NCI-H146 treated with DMSO at 0.1 percent for 48 hours (cell line): ENCODE measurements at regions not wholly inside any gene's neighbourhood (a gene's known extent, or its start where the extent isn't known, plus 50 kb on each side); places are given as distances from the start of the nearest gene placed in this dataset.

Experiments
- DNase-seq: peaks from one replicate; lab custom pipeline; 2025; ENCODE audit not compliant: unreplicated experiment; lab: John Stamatoyannopoulos, UW

DNA sequence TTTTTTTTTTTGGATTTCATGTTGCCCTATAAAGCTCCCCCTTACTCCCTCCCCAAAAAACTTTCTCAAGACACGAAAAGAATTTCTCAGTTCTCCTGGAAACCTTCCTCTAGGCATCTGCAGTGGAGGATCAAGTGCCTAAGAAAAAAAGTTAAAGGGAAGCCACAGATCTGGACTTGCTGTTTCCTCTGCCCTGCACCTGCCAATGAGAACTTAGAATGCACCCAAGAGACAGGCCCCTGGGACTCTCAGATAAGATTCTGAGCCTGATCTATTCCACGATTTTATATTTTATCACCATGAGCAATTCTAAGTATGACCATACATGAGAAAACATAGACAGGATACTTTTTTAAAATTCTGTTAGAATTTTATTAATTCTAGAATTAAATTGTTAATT is 728.9 kb downstream of the BCL11B start:
- no peak for DNase-seq

DNA sequence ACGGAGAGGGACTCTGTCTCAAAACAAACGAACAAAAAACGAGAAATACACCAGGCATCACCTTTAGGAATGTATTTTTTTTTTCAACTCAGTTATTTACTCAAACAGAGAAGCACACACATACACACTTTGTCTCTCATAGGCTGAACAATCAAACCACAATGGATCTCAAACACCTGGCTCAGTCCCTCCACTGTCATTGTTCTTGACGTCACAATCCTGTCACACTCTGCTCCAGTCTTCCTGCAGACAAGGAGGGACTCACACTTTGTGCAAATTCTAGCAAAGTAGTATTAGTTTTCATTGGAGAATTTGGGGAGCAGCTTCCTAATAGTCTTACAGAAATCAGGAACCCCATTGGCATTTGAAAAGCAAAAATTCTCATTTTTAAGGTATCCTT is 727.8 kb downstream of the BCL11B start:
- no peak for DNase-seq

DNA sequence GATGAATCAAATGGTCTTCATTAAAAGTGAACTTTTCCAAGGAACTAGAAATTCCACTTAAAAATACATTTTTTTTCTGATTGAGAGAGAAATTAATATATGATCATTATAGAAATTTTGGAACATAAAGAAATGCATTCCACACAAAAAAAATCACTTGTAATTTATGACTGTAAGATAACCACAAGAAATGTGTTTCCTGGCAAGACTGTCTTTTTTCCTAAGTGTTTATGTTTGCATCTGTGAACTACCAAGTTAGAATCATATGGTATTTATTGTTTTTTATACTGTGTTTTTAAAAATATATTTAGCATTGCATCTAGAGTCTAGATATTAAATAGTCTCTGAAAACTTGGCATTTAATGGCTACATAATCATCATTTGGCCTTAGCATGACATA is 726.8 kb downstream of the BCL11B start:
- no peak for DNase-seq

DNA sequence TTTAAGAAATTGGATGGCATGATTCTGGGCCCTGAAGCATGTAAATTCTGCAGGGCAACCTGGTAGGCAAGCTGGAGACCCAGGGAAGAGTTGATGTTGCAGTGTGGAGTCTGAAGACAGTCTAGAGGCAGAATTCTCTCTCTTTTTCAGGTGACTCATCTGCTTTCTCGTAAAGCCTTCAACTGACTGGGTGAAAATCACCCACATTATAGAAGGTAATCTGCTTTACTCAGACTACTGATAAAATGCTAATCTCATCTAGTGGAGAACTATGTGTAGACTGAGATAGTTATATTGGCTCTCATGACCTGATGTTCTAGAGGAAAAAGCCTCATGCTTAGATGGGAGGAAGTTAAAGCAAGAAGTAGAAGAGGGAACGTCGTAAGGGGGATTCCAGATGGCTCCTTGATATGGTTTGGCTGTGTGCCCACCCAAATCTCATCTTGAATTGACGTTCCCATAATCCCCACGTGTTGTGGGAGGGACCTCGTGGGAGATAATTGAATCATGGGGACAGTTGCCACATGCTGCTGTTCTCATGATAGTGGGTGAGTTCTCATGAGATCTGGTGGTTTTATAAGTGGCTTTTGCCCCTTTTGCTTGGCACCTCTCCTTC is 723.8 kb downstream of the BCL11B start:
- no peak for DNase-seq

DNA sequence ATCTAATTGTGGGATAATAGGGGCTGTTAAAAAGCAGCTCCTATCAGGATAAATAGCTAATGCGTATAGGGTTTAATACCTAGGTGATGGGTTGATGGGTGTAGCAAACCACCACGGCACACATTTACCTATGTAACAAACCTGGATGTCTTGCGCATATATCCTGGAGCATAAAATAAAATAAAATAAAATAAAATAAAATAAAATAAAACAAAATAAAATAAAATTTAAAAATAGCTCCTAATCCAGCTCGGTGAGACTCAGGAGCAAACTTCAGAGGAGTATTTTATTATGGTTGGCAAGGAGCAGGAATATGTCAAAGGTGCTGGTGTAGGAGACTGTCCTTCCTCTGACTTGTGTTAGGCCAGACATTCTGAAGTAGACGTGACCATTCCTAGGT is 721.0 kb downstream of the BCL11B start:
- no peak for DNase-seq

DNA sequence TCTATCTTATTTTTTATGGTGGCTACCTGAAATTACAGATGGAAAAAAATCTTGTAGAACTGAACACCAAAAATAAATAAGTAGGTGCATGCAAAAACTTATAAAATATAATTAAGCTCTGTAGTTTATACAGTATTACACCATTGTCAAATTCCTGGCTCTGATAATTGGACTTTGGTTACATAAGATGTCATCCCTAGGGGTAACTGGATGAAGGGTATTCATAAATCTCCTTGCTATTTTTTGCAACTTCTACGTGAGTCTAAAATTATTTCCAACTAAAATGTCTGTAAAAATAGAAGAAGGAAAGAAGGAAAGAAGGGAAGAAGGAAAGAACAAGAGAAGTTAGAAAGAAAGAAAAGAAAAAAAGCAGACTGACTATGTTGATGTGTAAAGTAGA is 716.6 kb downstream of the BCL11B start:
- no peak for DNase-seq

DNA sequence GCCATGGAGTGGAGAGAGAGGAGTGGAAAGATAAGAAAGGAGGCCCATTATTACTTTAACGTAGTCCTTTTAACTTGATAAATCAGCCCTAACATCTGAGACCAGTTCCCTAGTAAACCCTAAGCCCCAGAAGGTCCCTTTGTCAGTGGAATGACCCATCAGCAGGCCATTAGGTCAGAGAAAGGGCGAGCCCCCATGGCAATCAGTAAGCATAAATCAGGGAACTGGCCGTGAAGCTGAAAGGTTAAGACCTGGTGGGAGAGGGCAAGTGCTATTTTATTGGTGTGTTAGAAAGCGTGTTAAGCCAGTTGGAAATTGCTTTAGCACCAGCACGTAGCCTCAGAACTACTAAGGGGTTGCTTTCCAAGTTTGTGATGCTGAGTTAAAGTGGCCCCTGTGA is 708.0 kb downstream of the BCL11B start:
- no peak for DNase-seq

DNA sequence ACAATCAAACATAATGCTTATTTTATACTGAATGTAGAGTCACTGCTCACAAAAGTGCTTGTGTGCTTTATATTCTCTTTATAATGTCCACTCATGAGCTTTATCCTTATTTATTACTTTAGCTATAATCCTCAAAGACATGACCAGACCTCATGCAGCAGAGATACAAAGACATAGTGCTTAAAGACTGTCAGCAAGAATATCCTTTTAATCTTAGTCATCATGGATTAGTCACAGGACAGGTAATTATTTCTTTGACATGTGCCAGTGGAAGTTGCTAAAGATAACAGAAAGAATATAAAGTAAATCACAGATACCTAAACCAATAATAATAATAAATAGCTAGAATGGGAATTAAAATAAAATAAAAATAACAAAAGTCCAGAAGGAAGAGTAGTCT is 707.5 kb downstream of the BCL11B start:
- no peak for DNase-seq

DNA sequence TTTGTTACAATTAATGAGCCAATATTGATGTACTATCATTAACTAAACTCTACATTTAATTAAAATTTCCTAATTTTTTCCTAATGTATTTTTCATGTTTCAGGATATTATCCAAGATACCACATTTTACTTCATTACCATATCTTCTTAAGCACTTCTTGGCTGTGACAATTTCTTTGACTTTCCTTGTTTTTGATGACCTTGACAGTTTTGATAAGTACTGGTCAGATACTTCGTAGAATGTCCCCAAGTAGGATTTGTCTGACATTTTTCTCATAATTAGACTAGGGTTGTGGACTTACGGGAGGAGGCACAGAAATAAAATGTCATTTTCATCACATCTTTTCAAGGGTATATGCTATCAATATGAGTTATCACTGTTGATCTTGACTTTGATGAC is 700.9 kb downstream of the BCL11B start:
- no peak for DNase-seq

DNA sequence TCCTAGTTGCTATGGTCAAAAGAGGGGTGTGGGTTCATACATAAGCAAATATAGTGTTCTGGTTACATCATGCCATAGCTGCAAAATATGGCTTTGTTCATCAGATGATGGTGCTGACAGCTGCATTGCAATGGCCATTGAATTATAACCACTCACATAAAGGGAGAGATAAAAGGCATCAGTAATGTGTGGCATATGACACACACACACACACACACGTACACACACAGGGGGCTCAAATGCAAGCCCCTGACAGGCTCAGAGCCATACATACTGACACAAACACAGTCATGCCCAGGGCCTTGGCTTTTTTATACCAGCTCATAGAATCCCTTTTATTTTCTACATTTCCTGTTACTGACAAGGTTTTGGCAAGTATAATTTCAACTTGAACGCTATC is 698.9 kb downstream of the BCL11B start:
- DNase-seq, result no peak

DNA sequence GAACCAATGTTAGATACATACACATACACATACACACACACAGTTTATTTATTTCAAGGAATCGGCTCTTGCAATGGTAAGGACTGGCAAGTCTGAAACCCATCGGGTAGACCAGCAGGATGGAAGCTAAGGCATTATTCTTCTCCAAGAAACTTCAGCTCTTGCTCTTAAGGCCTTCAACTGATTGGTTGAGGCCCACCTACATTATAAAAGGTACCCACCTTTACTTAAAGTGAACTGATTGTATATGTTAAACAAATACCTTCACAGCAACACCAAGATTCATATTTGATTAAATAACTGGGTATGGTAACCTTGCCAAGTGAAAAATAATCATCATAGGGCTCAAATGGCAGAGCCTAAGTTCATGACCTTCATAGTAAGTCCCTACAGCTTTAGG is 695.5 kb downstream of the BCL11B start:
- no peak for DNase-seq

DNA sequence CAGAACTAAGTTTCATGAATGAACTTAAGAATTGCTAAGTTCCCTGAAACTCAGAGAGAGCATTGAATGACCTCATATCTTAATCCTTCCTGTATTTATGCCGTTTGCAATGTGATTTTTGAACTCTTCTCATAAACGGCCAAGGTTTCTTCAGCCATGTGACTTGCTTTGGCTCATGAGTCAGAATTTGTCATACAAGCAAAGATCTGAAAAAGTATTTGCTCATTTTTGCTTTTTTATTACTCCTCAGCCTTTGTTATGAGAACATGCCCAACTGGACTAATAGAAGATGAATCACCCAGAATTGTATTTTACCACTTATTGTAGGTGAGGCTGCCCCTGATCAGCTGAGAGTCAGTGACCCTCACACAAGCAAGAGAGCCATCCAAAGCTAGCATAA is 693.8 kb downstream of the BCL11B start:
- no peak for DNase-seq

DNA sequence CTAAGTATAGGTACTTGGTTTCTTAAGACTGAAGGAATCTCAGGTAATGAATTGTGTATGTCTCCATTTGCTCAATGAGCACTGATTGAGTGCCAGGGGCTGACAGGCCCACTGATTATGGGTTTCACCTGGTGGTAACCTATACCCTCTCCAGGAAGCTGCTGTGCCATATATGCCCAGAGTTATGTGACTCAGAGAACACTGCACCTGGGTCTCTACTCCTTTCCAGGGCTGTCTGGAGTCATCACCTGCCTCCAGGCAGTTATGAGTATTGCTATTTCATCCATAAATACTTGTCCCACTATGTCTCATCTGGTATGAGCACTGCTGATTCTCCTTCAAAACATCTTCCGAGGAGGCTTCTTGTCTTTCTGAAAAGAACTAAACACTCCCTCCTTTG is 692.9 kb downstream of the BCL11B start:
- DNase-seq, result no peak

DNA sequence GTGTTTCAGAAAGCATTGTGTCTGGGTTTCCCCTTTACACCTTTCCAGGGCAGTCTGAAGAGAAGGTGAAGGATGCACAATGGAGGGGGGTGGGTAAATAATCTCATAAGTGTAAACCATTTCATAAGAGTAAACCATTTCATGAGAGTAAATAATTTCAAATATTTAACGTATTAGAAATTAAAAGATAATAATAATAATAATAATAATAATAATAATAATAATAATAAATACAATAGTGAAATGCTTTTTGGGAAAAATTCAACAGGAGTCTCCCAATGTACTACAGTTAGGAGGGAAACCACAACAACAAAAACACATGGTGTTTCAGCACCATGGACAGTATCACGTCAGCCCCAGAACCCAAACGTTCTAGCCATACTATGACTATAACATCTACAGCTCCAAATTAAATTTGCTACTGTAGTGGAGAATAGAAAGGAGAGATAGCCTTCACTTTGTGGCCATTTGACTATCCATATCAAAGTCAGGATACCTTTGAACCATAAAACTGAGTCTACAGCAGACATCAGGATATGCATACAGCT is 691.8 kb downstream of the BCL11B start:
- DNase-seq, result no peak

DNA sequence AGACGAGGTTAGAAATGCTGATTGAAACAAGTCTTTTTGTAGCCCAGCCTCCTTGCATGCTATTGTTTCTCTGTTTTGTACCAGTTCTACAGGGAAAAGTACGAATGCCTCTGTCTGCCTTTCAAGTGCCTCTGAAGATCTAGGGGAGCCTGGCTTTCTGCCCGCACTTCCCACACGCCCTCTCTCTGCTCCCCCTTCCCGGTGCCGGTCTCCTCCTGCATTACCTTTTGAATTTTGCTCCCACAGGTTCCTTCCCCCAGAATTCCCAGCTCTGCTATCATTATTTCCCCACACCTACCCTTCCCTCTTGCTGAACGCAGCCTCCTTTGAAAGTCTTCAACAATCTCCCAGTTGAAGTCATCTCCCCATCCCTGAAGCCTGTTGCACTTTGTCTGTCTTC is 689.7 kb downstream of the BCL11B start:
- DNase-seq, result no peak

DNA sequence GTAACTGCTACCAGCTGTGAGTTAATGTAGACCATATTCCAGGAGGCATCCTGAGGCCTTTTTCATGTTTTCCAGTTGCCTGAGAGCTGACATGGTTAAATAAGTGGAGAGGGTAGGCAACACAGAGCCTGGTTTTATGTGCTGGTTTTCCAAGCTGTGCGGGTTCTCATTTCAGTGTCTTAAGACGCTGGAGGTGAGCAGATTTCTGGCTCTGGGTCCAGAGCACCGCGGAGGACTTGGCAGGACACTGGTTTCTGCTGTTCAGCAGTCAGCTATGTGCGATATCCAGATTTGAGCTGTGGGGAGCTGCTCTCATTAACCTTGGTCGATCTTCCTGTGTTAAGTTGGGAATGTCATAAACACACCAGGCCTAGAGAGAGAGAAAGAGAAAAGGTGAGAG is 680.8 kb downstream of the BCL11B start:
- no peak for DNase-seq

DNA sequence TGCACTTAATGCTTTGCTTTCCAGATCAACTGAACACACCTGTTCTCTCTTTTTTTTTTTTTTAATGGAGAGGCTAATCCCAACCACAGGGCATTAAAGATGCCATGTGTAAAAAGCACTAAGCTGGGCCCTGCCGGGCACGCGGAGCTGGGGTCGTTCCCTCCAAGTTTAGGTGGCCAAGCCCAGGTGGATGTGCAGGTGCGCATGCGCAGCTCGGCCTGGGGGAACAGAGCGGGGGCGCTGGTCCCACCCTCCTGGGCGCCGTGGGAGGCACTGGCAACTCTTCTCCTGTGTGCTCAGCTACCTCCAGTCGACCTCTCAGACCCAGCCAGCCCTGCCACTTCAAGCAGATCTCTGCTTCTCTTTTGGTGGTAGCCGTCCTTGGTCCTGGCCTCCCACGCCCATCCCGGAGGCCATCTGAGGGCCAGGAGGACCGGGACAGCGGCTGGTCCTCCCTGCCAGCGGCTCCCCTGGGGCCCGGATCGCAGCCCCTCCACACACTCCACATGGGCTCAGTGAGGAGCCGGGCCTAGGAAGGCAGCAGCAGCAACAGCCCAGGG is 679.3 kb downstream of the BCL11B start:
- no peak for DNase-seq

DNA sequence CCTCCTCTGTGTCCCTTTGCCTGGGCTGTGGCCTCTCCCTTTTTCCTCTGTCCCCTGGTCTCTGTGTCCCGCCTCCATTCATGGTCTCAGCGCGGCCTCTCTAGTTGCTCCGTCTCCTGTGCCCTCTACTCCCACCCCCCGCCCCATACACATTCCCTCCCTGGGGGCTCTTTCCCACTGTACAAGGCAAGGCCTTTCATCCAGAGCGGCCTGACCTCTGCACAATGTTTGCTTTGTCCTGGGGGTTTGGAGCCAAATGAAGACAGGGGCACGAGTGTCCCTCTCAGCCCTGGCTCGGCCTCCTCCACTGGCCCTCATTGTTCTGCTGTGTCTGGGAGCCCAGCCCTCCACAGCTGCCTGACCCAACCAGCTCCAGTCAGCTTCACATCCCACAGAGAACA is 678.6 kb downstream of the BCL11B start:
- DNase-seq, result no peak

DNA sequence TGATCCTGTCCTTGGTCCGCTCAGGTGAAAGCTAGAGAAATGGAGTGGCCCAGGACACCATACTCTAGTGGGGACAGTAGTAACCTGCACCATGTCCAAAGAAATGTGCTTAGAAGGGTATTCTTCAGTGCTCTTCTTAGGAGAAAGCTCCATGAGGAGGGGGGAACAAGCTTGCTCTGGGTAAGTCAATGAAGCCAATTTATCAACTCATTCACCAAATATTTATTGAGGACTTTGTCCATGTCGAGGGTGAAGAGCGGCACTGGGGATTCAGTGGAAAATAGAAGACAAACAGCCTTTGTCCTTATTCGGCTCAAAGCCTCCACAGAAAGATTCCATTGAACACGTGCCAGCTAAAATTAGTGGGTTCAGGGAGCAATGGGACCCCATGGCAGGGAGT is 677.8 kb downstream of the BCL11B start:
- no peak for DNase-seq

DNA sequence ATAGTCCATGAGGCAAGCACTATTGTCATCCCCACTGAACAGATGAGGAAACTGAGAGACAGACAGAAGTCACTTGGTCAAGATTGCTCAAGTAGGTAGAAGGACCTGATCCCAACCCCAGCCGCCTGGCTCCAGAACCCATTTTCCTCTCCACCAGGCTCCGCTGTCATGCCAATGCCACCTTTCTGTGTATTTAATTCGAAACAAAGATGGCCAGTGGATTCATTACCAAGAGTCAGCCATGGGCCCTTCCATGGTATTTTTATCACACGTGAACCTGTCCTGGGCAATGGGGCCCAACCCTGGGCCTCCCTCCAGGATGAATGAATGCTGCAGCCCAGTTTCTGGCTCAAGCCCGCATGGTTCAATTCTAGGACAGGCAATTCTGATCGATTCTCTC is 673.4 kb downstream of the BCL11B start:
- DNase-seq, result no peak

DNA sequence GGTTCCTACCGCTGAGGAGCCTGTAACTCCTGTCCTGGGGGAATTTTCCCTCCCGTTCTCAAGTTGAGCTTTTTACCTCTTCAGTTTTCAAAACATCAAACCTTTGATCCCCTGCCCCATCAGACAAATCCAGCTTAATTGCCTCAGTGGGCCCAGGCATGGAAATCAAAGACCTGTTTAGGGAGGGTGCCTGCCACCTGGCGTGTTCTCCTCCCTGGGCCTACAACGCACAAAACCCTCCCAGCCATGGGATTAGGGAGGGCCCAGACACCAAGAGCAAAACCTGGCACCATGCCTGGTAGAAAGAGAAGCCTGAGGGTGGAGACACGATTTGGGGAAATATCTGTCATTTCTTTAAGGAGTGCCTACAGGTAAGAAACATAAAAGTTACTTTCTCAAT is 672.9 kb downstream of the BCL11B start:
- DNase-seq, result no peak

DNA sequence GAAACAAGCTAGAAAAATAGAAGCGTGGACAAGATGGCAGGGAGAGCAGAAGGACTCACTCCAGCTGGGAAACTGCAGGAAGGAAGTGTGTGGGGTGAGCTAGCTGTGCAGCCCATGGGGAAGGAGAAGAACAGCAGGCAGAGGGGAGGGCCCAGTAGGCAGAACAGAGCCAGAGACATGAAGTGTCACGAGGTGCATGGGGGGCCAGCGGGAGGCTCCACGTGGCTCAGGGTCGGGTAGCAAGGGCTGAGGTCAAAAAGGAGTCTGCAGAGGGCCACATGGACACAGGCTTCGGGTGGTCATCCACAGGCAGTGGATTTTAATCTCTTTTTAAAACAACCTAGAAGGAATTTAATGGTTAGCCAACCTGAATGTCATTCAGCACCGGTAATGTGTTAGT is 669.0 kb downstream of the BCL11B start:
- no peak for DNase-seq

DNA sequence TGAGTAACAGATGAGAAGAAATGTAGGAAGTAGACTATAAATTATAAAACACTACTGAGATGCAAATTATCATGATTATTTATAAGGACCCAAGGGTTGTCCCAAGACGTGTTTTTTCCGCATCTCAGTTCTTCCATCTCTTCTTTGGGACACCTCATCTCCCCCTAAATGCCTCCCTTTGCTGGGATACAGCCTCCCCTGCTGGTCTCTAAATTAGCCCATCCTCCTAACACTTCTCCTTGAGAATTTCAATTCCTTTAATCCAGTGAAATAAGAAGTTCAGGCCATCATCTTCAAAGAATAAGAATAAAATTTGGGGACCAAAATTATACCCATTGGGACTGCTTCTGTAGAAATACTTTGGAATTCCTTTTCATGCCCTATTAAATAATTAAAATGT is 667.0 kb downstream of the BCL11B start:
- DNase-seq, result no peak
